ENCODE measurements at regions not wholly inside any gene's neighbourhood (a gene's known extent, or its start where the extent isn't known, plus 50 kb on each side); places are given as distances from the start of the nearest gene placed in this dataset.

DNA sequence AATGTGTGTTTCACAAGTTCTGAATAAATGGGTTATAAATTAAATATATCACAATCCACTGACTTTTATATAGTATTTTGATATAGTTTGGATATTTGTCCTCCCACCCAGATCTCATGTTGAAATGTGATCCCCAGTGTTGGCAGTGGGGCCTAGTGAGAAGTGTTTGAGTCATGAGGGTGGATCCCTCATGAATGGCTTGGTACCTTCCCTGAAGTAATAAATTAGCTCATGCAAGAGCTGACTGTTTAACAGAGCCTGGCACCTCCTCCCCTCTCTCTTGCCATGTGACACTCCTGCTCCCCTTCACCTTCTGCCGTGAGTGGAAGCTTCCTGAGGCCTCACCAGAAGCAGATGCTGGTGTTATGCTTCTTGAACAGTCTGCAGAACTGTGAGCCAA is 127.9 kb upstream of the PALM2AKAP2 start:
- no peak for TF ChIP-seq POLR2A (IDR thresholded peaks at IDR 0.05)
- TF ChIP-seq, protein P1, sequence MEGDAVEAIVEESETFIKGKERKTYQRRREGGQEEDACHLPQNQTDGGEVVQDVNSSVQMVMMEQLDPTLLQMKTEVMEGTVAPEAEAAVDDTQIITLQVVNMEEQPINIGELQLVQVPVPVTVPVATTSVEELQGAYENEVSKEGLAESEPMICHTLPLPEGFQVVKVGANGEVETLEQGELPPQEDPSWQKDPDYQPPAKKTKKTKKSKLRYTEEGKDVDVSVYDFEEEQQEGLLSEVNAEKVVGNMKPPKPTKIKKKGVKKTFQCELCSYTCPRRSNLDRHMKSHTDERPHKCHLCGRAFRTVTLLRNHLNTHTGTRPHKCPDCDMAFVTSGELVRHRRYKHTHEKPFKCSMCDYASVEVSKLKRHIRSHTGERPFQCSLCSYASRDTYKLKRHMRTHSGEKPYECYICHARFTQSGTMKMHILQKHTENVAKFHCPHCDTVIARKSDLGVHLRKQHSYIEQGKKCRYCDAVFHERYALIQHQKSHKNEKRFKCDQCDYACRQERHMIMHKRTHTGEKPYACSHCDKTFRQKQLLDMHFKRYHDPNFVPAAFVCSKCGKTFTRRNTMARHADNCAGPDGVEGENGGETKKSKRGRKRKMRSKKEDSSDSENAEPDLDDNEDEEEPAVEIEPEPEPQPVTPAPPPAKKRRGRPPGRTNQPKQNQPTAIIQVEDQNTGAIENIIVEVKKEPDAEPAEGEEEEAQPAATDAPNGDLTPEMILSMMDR (IDR thresholded peaks at IDR 0.05) = no peak
